ENCODE measurements at regions not wholly inside any gene's neighbourhood (a gene's known extent, or its start where the extent isn't known, plus 50 kb on each side); places are given as distances from the start of the nearest gene placed in this dataset.

GRCh38 chr6:145244349-145245100, 490.8 kb downstream of the EPM2A start:
- no peak for TF ChIP-seq CTCF (IDR thresholded peaks at IDR 0.05)
- TF ChIP-seq POLR2A (IDR thresholded peaks at IDR 0.05) = no peak
- no peak for TF ChIP-seq POLR2AphosphoS5 (IDR thresholded peaks at IDR 0.05; ENCODE audit: insufficient read depth in 1 of 2, low read depth in 1 of 2)

All from vagina (tissue), 2 donors.